ENCODE measurements at regions not wholly inside any gene's neighbourhood (a gene's known extent, or its start where the extent isn't known, plus 50 kb on each side); places are given as distances from the start of the nearest gene placed in this dataset.

DNA sequence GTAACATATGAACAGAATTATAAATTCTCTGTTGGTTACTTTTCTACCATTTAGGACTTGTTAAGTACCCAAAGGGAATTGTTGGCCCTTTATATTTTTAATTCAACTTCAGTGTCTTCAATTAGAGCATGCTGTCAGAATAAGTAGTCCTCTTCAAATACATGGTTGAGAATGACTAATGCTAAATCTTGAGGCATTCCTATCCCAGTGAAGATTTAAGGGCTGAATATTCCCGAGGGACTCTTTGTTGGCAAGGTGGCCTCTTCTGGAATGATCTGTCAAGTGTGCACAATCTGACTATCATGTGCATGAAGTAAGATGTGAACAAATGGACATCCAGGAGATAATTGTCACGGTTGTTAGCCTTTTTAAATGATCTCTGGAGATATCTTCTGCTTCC lies 421.7 kb downstream of the BMP2 start:
- TF ChIP-seq, protein P1, sequence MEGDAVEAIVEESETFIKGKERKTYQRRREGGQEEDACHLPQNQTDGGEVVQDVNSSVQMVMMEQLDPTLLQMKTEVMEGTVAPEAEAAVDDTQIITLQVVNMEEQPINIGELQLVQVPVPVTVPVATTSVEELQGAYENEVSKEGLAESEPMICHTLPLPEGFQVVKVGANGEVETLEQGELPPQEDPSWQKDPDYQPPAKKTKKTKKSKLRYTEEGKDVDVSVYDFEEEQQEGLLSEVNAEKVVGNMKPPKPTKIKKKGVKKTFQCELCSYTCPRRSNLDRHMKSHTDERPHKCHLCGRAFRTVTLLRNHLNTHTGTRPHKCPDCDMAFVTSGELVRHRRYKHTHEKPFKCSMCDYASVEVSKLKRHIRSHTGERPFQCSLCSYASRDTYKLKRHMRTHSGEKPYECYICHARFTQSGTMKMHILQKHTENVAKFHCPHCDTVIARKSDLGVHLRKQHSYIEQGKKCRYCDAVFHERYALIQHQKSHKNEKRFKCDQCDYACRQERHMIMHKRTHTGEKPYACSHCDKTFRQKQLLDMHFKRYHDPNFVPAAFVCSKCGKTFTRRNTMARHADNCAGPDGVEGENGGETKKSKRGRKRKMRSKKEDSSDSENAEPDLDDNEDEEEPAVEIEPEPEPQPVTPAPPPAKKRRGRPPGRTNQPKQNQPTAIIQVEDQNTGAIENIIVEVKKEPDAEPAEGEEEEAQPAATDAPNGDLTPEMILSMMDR (conservative IDR thresholded peaks at IDR 0.05; ENCODE audit: low read length): no peak
- TF ChIP-seq EZH2phosphoT487 (IDR thresholded peaks at IDR 0.05; ENCODE audit: borderline replicate concordance): no peak
